ENCODE measurements at regions not wholly inside any gene's neighbourhood (a gene's known extent, or its start where the extent isn't known, plus 50 kb on each side); places are given as distances from the start of the nearest gene placed in this dataset.

GRCh38 chr19:29263305-29264135 lies 50.6 kb upstream of the UQCRFS1 start:
- Histone ChIP-seq H3K27ac (no peak overlapping the region), H3K27me3 (peaks cover 0 to 54% (median 0%) of the 10 kb centered on the region in 3 donors), H3K36me3 (no peaks in the 10 kb centered on the region), H3K9me3 (no peaks in the 10 kb centered on the region), H3K4me1 (no peaks in the 10 kb centered on the region), H3K4me3 (no peak overlapping the region)
- 20 to 28% (median 25%) methylated on average over 8 of the region's 8 CpGs for WGBS, 5 donors
- no peak for TF ChIP-seq POLR2A (IDR thresholded peaks at IDR 0.05)
- peak in 4 of 7 experiments; percentile 35 to 62 (median 52) for TF ChIP-seq CTCF (IDR thresholded peaks at IDR 0.05)
- intact Hi-C loops (cut with DNase I; ENCODE audit: low total_unique reads): no loop called here
- peak; percentile 47 to 75 for DNase-seq

GRCh38 chr19:29264897-29265296 lies 51.9 kb upstream of the UQCRFS1 start:
- H3K9me3 ChIP-seq: no peaks in the 10 kb centered on the region
- no peak overlapping the region for H3K4me3 ChIP-seq
- H3K27me3 ChIP-seq: peaks cover 0 to 68% (median 0%) of the 10 kb centered on the region in 3 donors
- WGBS, 5 donors: 79 to 88% (median 87%) methylated on average over 7 of the region's 7 CpGs
- intact Hi-C loops (cut with DNase I; ENCODE audit: low total_unique reads): no loop called here
- DNase-seq: no peak
- TF ChIP-seq EP300 (IDR thresholded peaks at IDR 0.05): no peak
- no peak for TF ChIP-seq POLR2A (IDR thresholded peaks at IDR 0.05)
- no peak for TF ChIP-seq CTCF (IDR thresholded peaks at IDR 0.05)
- no peak for TF ChIP-seq POLR2AphosphoS5 (IDR thresholded peaks at IDR 0.05)
- no peaks in the 10 kb centered on the region for H3K36me3 ChIP-seq
- no peaks in the 10 kb centered on the region for H3K4me1 ChIP-seq
- H3K27ac ChIP-seq: no peak overlapping the region

GRCh38 chr19:29265436-29265835 lies 52.5 kb upstream of the UQCRFS1 start:
- WGBS, 5 donors: 77 to 83% (median 80%) methylated on average over 6 of the region's 6 CpGs
- DNase-seq: no peak
- Histone ChIP-seq H3K27me3 (peaks cover 0 to 73% (median 0%) of the 10 kb centered on the region in 3 donors), H3K9me3 (no peaks in the 10 kb centered on the region), H3K36me3 (no peaks in the 10 kb centered on the region), H3K4me1 (no peaks in the 10 kb centered on the region), H3K4me3 (no peak overlapping the region), H3K27ac (no peak overlapping the region)
- TF ChIP-seq POLR2A (IDR thresholded peaks at IDR 0.05): no peak
- TF ChIP-seq EP300 (IDR thresholded peaks at IDR 0.05): no peak
- TF ChIP-seq POLR2AphosphoS5 (IDR thresholded peaks at IDR 0.05): no peak
- TF ChIP-seq CTCF (IDR thresholded peaks at IDR 0.05): no peak
- intact Hi-C loops (cut with DNase I; ENCODE audit: low total_unique reads): no loop called here

- Histone ChIP-seq H3K27ac (no peak overlapping the region), H3K4me1 (no peaks in the 10 kb centered on the region), H3K36me3 (no peaks in the 10 kb centered on the region), H3K4me3 (no peak overlapping the region), H3K27me3 (peaks cover 0 to 75% (median 0%) of the 10 kb centered on the region in 3 donors), H3K9me3 (no peaks in the 10 kb centered on the region)
- intact Hi-C loops (cut with DNase I; ENCODE audit: low total_unique reads): no loop called here
- 28 to 50% (median 45%) methylated on average over 4 of the region's 4 CpGs for WGBS, 5 donors
- no peak for TF ChIP-seq POLR2AphosphoS5 (IDR thresholded peaks at IDR 0.05)
- TF ChIP-seq EP300 (IDR thresholded peaks at IDR 0.05): no peak
- no peak for TF ChIP-seq POLR2A (IDR thresholded peaks at IDR 0.05)
- no peak for TF ChIP-seq CTCF (IDR thresholded peaks at IDR 0.05)
- DNase-seq: no peak
Observed at GRCh38 chr19:29266001-29266400, 53.0 kb upstream of the UQCRFS1 start.
